Activated T-cell treated with anti-CD3 and anti-CD28 coated beads, Interleukin-2, amount 50 U/mL, for 24 hours (primary cell): ENCODE measurements at regions not wholly inside any gene's neighbourhood (a gene's known extent, or its start where the extent isn't known, plus 50 kb on each side); places are given as distances from the start of the nearest gene placed in this dataset.

Experiments used
- DNase-seq: peaks from one replicate; pipeline ENCODE4 v3.0.0-alpha.2; 2020
- H3K27ac Mint-ChIP-seq: 2 replicates; pipeline ENCODE4 v1.8.0; 2020; ENCODE audit warnings: mild to moderate bottlenecking, mixed read lengths
- H3K27me3 Mint-ChIP-seq: 2 replicates; pipeline ENCODE4 v1.8.0; 2020; ENCODE audit warnings: mixed read lengths
- H3K36me3 Mint-ChIP-seq: 2 replicates; pipeline ENCODE4 v1.8.0; 2020; ENCODE audit warnings: low read depth, mixed read lengths
- H3K4me1 Mint-ChIP-seq: 2 replicates; pipeline ENCODE4 v1.8.0; 2020; ENCODE audit warnings: low read depth, mixed read lengths
- H3K4me3 Mint-ChIP-seq: 2 replicates; pipeline ENCODE4 v1.8.0; 2020; ENCODE audit warnings: mild to moderate bottlenecking, moderate library complexity, mixed read lengths
- H3K9me3 Mint-ChIP-seq: 2 replicates; pipeline ENCODE4 v1.8.0; 2020; ENCODE audit warnings: mixed read lengths

DNA sequence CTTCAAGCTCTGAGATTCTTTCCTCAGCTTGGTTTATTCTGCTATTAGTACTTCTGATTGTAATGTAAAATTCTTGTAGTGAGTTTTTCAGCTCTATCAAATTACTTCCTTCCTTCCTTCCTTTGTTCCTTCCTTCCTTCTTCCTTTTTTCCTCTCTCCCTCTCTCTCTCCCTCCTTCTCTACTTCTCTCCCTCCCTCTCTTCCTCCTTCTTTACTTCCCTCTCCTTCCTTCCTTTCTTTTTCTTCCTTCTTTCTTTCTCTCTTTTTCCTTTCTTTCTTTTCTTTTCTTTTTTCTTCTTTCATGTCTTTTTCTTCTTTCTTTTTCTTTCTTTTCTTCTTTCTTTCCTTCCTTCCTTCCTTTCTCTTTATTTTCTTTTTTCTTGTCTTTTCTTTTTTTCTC is 565.2 kb upstream of the STXBP6 start:
- DNase-seq: no peak
- Mint-ChIP-seq H3K4me1 (no peaks in the 10 kb centered on the region), H3K27me3 (no peaks in the 10 kb centered on the region), H3K36me3 (no peaks in the 10 kb centered on the region), H3K9me3 (peaks cover 37% of the 10 kb centered on the region), H3K27ac (no peak overlapping the region), H3K4me3 (no peak overlapping the region)

DNA sequence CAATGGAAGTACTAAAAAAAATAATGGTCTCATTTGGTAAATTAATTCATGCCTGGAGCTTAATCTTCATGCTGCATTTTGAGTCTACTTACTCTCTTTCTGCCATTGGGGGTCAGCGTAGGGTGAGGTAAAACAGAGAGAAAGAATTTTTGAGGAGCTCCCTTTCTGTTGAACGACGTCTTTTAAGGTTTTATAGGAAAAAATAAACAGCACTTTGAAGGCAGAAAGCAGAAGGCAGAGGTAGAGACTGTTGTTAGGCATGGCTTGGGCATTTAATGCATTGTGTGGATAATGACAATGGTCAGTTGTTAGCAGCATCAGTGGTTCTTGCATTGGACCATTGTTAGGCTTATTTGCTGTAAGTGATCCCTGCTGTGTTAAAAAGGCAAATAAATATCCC is 557.2 kb upstream of the STXBP6 start:
- H3K36me3 Mint-ChIP-seq: no peaks in the 10 kb centered on the region
- DNase-seq: no peak
- no peak overlapping the region for H3K27ac Mint-ChIP-seq
- H3K4me3 Mint-ChIP-seq: no peak overlapping the region
- no peaks in the 10 kb centered on the region for H3K4me1 Mint-ChIP-seq
- peaks cover 17% of the 10 kb centered on the region for H3K9me3 Mint-ChIP-seq
- H3K27me3 Mint-ChIP-seq: no peaks in the 10 kb centered on the region

DNA sequence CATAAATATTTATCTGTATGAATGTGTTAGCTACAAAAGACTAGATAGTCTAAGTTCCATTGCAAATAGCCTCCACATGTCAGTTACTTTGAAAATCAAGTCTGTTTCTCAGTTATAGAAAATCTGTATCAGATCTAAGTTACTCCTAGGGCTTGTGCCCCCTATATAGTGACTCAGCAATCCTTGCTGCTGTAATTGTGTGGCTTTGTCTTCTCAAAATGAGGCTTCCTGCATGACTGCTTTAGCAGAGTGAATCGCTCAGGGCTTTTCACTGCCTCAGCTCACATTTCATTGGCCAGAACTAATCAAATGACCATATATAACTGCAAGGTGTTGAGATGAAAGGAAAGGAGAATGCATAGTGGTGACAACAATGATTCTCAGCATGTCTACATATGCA is 552.2 kb upstream of the STXBP6 start:
- no peak overlapping the region for H3K27ac Mint-ChIP-seq
- H3K9me3 Mint-ChIP-seq: peaks cover 26% of the 10 kb centered on the region
- H3K4me3 Mint-ChIP-seq: no peak overlapping the region
- H3K36me3 Mint-ChIP-seq: no peaks in the 10 kb centered on the region
- no peak for DNase-seq
- no peaks in the 10 kb centered on the region for H3K27me3 Mint-ChIP-seq
- no peaks in the 10 kb centered on the region for H3K4me1 Mint-ChIP-seq

DNA sequence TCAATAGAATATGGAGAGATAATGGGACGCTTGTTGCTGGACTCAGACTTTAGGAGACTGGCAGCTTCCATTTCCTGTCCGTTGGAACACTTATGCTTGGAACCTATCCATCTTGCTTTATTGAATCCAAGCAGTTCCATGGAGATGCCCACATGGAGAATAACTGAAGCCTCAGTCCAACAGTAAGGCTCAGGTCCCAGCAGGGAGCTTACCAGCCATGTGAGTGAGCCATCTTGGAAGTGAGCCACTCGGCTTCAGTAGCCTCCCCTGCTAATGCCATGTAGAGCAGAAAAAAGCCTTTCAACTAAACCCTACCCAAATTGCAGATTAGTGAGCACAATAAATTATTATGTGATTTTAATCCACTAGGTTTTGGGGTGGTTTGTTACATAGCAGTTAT is 538.8 kb upstream of the STXBP6 start:
- Mint-ChIP-seq H3K4me1 (no peaks in the 10 kb centered on the region), H3K4me3 (no peak overlapping the region), H3K9me3 (peaks cover 13% of the 10 kb centered on the region), H3K27me3 (no peaks in the 10 kb centered on the region), H3K27ac (no peak overlapping the region), H3K36me3 (no peaks in the 10 kb centered on the region)
- no peak for DNase-seq

DNA sequence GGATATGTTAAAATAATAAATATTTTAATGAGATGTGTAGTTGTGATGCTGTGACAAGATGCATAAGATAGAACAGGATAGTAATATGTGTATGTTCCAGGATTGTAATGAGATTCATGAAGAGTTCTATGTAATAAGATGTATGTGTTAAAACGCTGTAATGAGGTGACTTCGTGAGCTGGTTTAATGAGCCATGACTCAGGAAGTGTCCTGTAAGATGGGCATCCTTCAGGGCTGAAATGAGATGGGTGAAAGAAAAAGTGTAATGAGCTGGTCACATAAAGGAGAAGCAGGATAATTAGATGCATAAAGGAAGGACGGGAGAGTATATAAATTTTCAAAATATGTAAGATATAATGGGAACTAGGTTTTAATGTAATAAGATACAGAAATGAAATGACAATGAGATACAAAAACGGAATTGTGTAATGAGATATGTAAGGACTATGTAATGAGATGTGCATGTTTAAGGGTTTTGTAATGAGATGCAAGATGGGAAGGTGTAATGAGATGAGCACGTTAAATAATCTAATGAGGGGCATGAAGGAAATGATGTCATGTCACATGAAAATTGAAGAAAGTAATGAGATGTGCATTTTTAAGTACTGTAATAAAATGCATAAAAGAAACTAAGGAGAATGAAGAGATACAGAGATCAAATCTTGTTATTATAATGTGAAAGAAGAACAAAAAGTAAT is 524.8 kb upstream of the STXBP6 start:
- no peak overlapping the region for H3K4me3 Mint-ChIP-seq
- no peak for DNase-seq
- no peak overlapping the region for H3K27ac Mint-ChIP-seq
- no peaks in the 10 kb centered on the region for H3K4me1 Mint-ChIP-seq
- H3K27me3 Mint-ChIP-seq: no peaks in the 10 kb centered on the region
- no peaks in the 10 kb centered on the region for H3K36me3 Mint-ChIP-seq
- H3K9me3 Mint-ChIP-seq: peaks cover 8% of the 10 kb centered on the region

DNA sequence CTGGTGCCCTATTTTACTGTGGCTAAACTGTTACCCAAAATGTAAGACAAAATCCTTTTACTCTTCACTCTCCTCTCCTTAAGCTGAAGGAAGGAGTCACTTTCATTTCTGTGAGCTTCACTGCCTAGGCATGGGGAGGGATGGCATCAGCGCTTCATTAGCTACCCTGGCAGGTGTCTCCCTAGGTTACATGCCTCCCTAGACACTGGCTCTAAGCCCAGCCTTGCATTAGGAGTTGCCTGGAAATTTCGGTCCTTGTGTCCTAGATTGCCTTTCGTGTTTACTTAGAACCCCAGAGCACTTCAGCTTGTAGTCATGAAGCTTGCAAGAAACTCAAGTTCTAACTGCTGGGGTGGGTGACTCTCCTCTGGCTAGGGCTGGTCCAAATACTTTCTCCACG is 520.5 kb upstream of the STXBP6 start:
- H3K27ac Mint-ChIP-seq: no peak overlapping the region
- no peaks in the 10 kb centered on the region for H3K36me3 Mint-ChIP-seq
- H3K27me3 Mint-ChIP-seq: no peaks in the 10 kb centered on the region

DNA sequence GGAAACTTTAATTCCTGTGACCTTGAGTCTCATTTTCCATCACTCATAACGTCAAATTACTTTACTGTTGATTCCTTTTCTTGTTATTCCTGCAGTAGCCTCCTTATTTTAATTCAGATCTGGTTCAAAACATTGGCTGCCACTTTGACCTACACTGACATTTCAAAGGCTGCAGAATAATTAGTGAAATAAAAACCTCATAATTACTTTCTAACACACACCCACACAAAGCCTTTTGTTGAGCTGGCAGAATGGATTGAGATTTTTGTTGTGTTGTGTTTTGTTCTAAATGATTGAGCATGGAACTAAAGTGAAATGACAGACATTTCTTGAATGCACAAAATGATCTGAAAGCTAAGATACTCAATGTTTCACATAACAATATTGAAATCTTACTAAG is 507.5 kb upstream of the STXBP6 start:
- peaks cover 9% of the 10 kb centered on the region for H3K9me3 Mint-ChIP-seq
- no peaks in the 10 kb centered on the region for H3K27me3 Mint-ChIP-seq
- no peak overlapping the region for H3K4me3 Mint-ChIP-seq
- no peaks in the 10 kb centered on the region for H3K36me3 Mint-ChIP-seq
- no peak for DNase-seq
- H3K4me1 Mint-ChIP-seq: no peaks in the 10 kb centered on the region
- H3K27ac Mint-ChIP-seq: no peak overlapping the region

More for the DNA sequence above, 520.5 kb upstream of the STXBP6 start:
- DNase-seq: no peak
- H3K4me1 Mint-ChIP-seq: no peaks in the 10 kb centered on the region
- no peak overlapping the region for H3K4me3 Mint-ChIP-seq
- H3K9me3 Mint-ChIP-seq: peaks cover 16% of the 10 kb centered on the region

DNA sequence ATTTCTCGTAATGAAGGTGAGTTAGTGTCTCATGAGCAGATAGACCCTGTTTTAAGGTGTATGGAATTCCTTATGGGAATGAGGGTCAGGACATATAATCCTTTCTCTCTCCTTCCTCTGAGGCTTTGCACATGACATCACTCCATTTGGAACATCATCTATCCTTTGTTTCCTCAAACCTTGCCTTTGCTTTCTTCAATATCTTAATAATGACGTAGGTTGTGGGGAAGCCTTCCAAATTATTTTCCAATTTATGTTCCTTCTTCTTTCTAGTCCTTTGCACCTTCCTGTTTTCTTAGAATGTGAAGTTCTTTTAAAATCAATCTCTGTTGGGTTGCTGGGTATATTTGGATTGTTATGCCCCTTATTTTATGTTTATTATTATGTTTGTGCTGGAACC is 502.9 kb upstream of the STXBP6 start:
- no peak overlapping the region for H3K27ac Mint-ChIP-seq
- peaks cover 15% of the 10 kb centered on the region for H3K9me3 Mint-ChIP-seq
- H3K27me3 Mint-ChIP-seq: no peaks in the 10 kb centered on the region

DNA sequence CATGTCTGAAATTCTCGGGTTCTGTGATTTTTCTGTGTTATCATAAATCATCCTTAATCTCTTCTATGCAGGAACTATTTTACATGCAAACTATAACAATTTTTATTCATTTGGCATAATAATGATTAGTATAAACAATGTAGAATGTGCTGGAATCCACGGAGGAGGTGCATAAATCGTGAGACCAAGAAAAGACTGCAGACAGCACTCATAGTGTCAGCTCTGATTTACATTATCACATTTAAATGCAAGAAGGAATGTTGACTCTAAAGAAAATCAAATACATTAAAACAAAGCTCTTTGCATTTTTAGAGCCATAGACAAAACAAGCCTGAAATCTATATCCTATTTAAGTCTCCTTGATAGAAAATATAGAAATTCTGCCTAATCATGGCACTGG is 501.7 kb upstream of the STXBP6 start:
- Mint-ChIP-seq H3K9me3 (peaks cover 15% of the 10 kb centered on the region), H3K27me3 (no peaks in the 10 kb centered on the region), H3K27ac (no peak overlapping the region), H3K36me3 (no peaks in the 10 kb centered on the region), H3K4me1 (no peaks in the 10 kb centered on the region), H3K4me3 (no peak overlapping the region)
- no peak for DNase-seq

More for the DNA sequence above, 502.9 kb upstream of the STXBP6 start:
- no peak overlapping the region for H3K4me3 Mint-ChIP-seq
- DNase-seq: no peak
- no peaks in the 10 kb centered on the region for H3K36me3 Mint-ChIP-seq
- H3K4me1 Mint-ChIP-seq: no peaks in the 10 kb centered on the region

DNA sequence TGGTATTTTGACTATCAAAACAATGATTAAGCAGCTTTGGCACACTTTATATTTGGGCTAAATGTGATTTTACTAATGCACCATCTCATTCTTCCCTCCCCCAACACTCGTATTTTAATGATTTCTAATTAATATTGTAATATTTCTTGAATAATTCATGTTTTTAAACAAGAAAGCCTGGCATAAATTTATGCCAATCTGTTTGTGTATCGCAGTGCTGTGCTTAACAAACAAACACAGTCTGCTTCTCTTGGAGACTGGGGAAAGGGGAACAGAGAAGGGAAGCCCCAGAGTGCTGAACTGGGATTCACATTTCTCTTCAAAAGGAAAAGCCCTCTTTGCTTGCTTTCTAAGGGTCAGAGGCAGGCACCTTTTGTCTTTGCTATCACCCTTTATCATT is 496.9 kb upstream of the STXBP6 start:
- Mint-ChIP-seq H3K27me3 (no peaks in the 10 kb centered on the region), H3K4me3 (no peak overlapping the region), H3K36me3 (no peaks in the 10 kb centered on the region)

DNA sequence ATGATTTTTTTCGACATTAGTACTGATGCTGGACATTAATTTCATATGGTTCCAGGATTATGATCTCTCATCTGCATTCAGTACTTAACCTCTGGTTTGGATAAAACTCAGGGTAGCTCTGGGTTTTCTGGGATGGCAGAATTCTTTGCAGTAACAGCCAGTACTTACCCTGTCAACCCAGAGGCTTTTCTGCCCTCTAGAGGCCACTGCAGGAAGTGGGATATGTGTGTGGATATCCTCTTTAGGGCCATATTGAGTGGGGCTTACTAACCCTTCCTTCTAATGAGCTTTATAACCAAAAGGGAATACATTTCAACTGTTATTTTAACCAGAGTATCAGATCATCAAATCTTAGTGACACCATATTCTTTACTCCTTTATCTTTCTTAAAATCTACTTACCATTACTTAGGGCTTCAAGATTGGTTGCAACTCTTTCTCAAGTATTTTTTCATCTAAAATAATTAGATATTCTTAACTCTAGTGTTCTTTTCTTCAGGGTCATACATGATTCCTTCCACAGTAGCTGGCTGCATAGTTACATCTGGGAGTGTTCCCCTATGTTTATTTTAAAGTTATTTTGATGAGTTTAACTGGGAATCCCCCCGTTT is 488.0 kb upstream of the STXBP6 start:
- Mint-ChIP-seq H3K36me3 (no peaks in the 10 kb centered on the region), H3K4me1 (no peaks in the 10 kb centered on the region), H3K9me3 (peaks cover 10% of the 10 kb centered on the region), H3K27ac (no peak overlapping the region), H3K4me3 (no peak overlapping the region), H3K27me3 (no peaks in the 10 kb centered on the region)
- DNase-seq: no peak

More for the DNA sequence above, 496.9 kb upstream of the STXBP6 start:
- Mint-ChIP-seq H3K9me3 (peaks cover 16% of the 10 kb centered on the region), H3K27ac (no peak overlapping the region), H3K4me1 (no peaks in the 10 kb centered on the region)
- DNase-seq: no peak

DNA sequence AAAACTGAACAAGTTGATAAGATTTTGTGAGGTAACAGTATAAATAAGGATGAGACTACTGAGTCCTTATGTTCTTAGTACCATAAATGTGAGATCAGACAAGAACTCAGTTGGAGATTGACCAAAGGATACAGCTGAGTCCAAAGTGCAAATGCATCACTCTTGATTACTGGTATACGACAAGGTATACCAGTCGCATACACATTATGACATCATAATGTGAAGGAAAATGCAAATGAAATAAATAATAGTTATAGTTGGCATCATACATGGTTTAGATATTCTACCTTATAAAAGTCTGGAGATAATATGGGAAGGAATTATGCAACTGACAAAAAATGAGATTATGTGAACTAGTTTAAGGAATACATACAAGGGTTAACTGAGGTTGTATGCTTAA is 476.3 kb upstream of the STXBP6 start:
- no peak overlapping the region for H3K27ac Mint-ChIP-seq
- H3K9me3 Mint-ChIP-seq: peaks cover 6% of the 10 kb centered on the region
- no peak overlapping the region for H3K4me3 Mint-ChIP-seq

DNA sequence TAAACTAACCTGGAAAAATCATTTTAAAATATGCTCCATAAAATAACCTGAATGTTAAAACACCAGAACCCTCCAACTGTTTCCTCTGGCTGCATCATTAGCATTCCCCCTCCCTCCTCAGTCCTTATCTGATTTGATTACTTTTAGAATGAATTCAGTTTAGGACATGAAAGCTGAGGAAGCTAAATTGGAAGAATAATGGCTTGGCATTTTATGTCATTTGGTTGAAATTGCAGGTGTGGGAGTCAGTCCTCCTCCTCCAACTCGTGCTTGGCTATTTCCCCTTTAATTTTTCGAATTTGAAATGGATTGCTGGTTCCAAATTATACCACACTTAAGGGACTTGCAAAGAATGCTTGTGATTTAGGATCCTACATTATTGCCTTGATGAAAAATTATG is 473.0 kb upstream of the STXBP6 start:
- no peak overlapping the region for H3K27ac Mint-ChIP-seq
- H3K36me3 Mint-ChIP-seq: no peaks in the 10 kb centered on the region
- H3K9me3 Mint-ChIP-seq: peaks cover 11% of the 10 kb centered on the region
- no peak overlapping the region for H3K4me3 Mint-ChIP-seq
- H3K4me1 Mint-ChIP-seq: no peaks in the 10 kb centered on the region
- H3K27me3 Mint-ChIP-seq: no peaks in the 10 kb centered on the region
- DNase-seq: no peak

More for the DNA sequence above, 476.3 kb upstream of the STXBP6 start:
- DNase-seq: no peak
- no peaks in the 10 kb centered on the region for H3K27me3 Mint-ChIP-seq
- H3K4me1 Mint-ChIP-seq: no peaks in the 10 kb centered on the region
- H3K36me3 Mint-ChIP-seq: no peaks in the 10 kb centered on the region

DNA sequence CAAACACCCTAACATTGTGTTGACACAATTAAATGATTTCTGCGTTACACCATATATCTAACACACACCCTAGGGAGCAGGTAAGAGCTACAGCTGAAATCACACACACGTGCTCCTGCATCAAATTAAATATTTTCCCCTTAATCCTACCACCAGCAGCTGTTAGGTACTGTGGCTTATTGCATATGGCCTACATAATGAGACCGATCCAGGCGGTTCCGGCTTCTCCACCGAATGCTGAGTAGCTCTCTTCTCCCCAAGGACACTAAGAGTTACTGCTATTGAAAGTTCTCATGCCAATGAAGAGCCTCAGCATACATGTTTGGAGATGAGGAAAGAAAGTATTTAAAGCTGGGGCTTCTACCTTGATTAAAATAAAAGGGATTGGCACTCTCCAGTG is 472.2 kb upstream of the STXBP6 start:
- Mint-ChIP-seq H3K9me3 (peaks cover 11% of the 10 kb centered on the region), H3K4me3 (no peak overlapping the region), H3K27ac (no peak overlapping the region), H3K36me3 (no peaks in the 10 kb centered on the region), H3K4me1 (no peaks in the 10 kb centered on the region), H3K27me3 (no peaks in the 10 kb centered on the region)
- no peak for DNase-seq

DNA sequence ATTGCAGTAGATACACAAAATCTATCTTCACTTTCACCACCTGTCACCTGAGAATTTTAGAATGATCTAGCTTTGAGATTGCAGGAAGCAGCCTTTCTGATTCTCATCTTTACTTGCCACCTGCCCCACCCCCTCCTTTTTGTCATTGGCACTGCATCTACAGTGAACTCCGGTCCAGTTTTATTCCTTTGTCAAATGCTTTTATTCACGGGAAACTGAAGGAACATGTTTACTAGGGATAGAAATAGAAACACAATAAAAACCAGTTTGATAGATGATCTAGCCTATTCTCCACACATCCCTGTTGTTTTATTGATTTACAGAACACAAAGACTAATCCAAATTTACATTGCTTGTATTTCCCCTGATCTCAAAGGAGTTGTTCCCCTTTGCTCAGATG is 471.7 kb upstream of the STXBP6 start:
- Mint-ChIP-seq H3K36me3 (no peaks in the 10 kb centered on the region), H3K4me3 (no peak overlapping the region), H3K27me3 (no peaks in the 10 kb centered on the region), H3K9me3 (peaks cover 11% of the 10 kb centered on the region), H3K4me1 (no peaks in the 10 kb centered on the region), H3K27ac (no peak overlapping the region)
- DNase-seq: no peak
